ENCODE measurements at regions not wholly inside any gene's neighbourhood (a gene's known extent, or its start where the extent isn't known, plus 50 kb on each side); places are given as distances from the start of the nearest gene placed in this dataset.

- Mint-ChIP-seq H3K36me3 (ENCODE audit: low read depth) (no peaks in the 10 kb centered on the region), H3K9me3 (no peaks in the 10 kb centered on the region), H3K4me3 (no peak overlapping the region), H3K4me1 (ENCODE audit: low read depth) (no peaks in the 10 kb centered on the region), H3K27me3 (no peaks in the 10 kb centered on the region), H3K27ac (no peak overlapping the region)
- intact Hi-C loops (cut with micrococcal nuclease): no loop called here
These were observed 427.2 kb downstream of the ZIC1 start for GRCh38 chr3:147836330-147836729.

GRCh38 chr3:147838652-147839051, 429.5 kb downstream of the ZIC1 start:
- intact Hi-C loops (cut with micrococcal nuclease): no loop called here
- H3K27me3 Mint-ChIP-seq: no peaks in the 10 kb centered on the region
- H3K36me3 Mint-ChIP-seq (ENCODE audit: low read depth): no peaks in the 10 kb centered on the region
- no peaks in the 10 kb centered on the region for H3K4me1 Mint-ChIP-seq (ENCODE audit: low read depth)
- H3K9me3 Mint-ChIP-seq: no peaks in the 10 kb centered on the region
- no peak overlapping the region for H3K4me3 Mint-ChIP-seq
- no peak overlapping the region for H3K27ac Mint-ChIP-seq

- H3K36me3 Mint-ChIP-seq (ENCODE audit: low read depth): no peaks in the 10 kb centered on the region
- intact Hi-C loops (cut with micrococcal nuclease): no loop called here
- no peaks in the 10 kb centered on the region for H3K9me3 Mint-ChIP-seq
- no peak overlapping the region for H3K4me3 Mint-ChIP-seq
- no peaks in the 10 kb centered on the region for H3K4me1 Mint-ChIP-seq (ENCODE audit: low read depth)
- no peaks in the 10 kb centered on the region for H3K27me3 Mint-ChIP-seq
- no peak overlapping the region for H3K27ac Mint-ChIP-seq
These were observed 434.2 kb downstream of the ZIC1 start for GRCh38 chr3:147843331-147843730.

DNA sequence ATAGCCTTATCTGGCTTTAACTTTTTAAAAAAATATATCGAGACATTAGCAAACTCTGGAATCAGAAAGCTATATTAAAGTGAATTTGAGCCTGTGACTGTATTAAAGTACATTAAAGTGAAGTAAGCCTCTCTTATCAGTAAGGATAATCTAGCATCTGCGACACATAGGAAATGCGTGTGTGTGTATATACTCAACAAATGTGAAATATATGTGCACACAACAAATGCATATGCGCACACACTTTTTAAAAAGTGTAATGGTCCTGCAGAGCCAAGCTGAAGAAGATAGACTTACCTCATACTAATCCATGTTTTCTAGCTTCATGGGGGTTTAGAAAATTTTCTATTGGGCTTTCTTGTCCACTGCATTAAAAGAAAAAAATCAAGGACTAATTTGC, 437.1 kb downstream of the ZIC1 start:
- H3K4me3 Mint-ChIP-seq: no peak overlapping the region
- H3K9me3 Mint-ChIP-seq: no peaks in the 10 kb centered on the region
- H3K27me3 Mint-ChIP-seq: no peaks in the 10 kb centered on the region
- H3K4me1 Mint-ChIP-seq (ENCODE audit: low read depth): no peaks in the 10 kb centered on the region
- H3K36me3 Mint-ChIP-seq (ENCODE audit: low read depth): no peaks in the 10 kb centered on the region
- intact Hi-C loops (cut with micrococcal nuclease): no loop called here
- H3K27ac Mint-ChIP-seq: no peak overlapping the region

DNA sequence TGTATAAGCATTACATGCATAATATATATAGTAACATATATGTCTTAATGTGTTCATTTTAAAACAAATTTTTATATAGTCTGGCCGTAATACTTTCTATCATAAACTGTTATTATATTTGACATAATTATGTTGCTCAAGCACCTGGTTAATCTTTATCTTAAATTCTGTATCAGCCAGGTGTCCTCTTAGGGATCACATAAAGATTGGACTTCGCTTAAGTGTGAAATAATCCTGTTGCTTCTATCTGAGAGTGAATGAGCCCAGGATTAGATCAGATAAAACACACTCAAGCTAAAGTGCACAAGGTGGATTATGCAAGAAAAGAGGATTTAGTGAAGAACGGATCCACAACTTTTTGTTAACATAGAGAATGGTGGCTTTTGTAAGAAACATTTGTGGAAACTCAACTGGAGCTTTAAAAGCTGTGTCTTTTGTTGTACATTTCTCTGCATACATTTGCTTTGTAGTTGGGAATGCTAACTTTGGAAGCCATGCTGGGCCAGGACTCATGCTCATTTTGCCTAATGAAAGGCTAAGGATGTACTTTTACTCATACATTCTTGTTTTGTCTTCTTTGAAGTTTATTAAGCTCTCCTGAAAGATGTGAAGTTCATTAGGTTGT, 437.8 kb downstream of the ZIC1 start:
- no peaks in the 10 kb centered on the region for H3K36me3 Mint-ChIP-seq (ENCODE audit: low read depth)
- H3K4me3 Mint-ChIP-seq: no peak overlapping the region
- no peak overlapping the region for H3K27ac Mint-ChIP-seq
- no peaks in the 10 kb centered on the region for H3K27me3 Mint-ChIP-seq
- intact Hi-C loops (cut with micrococcal nuclease): no loop called here
- H3K4me1 Mint-ChIP-seq (ENCODE audit: low read depth): no peaks in the 10 kb centered on the region
- no peaks in the 10 kb centered on the region for H3K9me3 Mint-ChIP-seq

- no peaks in the 10 kb centered on the region for H3K27me3 Mint-ChIP-seq
- intact Hi-C loops (cut with micrococcal nuclease): no loop called here
These were observed 441.9 kb downstream of the ZIC1 start for GRCh38 chr3:147851062-147851461.

DNA sequence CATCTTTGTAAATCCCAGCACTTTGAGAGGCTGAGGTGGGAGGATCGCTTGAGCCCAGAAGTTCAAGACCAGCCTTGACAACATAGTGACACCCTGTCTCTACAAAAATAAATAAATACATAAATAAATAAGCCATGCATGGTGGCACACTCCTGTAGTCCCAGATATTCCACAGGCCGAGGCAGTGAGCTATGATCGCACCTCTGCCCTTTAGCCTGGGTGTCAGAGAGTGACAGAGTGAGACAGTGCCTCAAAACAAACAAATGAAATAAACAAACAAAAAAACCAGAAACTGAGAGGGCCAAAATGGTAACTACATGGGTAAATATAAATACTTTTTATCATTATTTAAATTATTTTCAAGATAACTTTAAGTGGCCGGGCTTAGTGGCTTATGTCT, 445.4 kb downstream of the ZIC1 start:
- Mint-ChIP-seq H3K4me1 (ENCODE audit: low read depth) (no peaks in the 10 kb centered on the region), H3K9me3 (peaks cover 18% of the 10 kb centered on the region), H3K27me3 (no peaks in the 10 kb centered on the region), H3K4me3 (no peak overlapping the region), H3K27ac (no peak overlapping the region), H3K36me3 (ENCODE audit: low read depth) (no peaks in the 10 kb centered on the region)
- intact Hi-C loops (cut with micrococcal nuclease): no loop called here

More at GRCh38 chr3:147851062-147851461, 441.9 kb downstream of the ZIC1 start:
- no peak overlapping the region for H3K4me3 Mint-ChIP-seq
- H3K4me1 Mint-ChIP-seq (ENCODE audit: low read depth): no peaks in the 10 kb centered on the region
- H3K36me3 Mint-ChIP-seq (ENCODE audit: low read depth): no peaks in the 10 kb centered on the region
- H3K27ac Mint-ChIP-seq: no peak overlapping the region
- H3K9me3 Mint-ChIP-seq: peaks cover 5% of the 10 kb centered on the region

GRCh38 chr3:147864754-147865354, 455.7 kb downstream of the ZIC1 start:
- no peak overlapping the region for H3K27ac Mint-ChIP-seq
- H3K4me1 Mint-ChIP-seq (ENCODE audit: low read depth): no peaks in the 10 kb centered on the region
- H3K27me3 Mint-ChIP-seq: no peaks in the 10 kb centered on the region
- H3K36me3 Mint-ChIP-seq (ENCODE audit: low read depth): no peaks in the 10 kb centered on the region
- H3K4me3 Mint-ChIP-seq: no peak overlapping the region
- H3K9me3 Mint-ChIP-seq: peaks cover 48% of the 10 kb centered on the region
- intact Hi-C loops (cut with micrococcal nuclease): no loop called here

DNA sequence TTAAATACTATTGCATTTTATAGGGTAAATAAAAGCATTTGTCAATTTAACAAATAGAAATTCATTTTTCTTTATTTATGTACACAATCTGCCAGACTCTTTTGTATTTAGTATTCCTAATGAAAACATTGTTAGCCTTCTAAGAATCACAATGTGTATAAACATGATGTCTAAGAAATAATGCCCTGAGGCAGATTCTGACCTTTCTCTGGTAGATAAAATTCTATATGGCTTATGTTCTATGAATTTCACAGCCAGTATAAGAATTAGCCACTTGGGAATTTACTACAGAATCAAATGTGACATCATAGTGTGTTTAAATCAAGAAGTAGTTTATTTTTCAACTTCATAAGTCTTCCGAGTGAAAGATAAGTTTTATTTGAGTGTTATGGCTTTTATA, 457.4 kb downstream of the ZIC1 start:
- intact Hi-C loops (cut with micrococcal nuclease): no loop called here
- Mint-ChIP-seq H3K4me3 (no peak overlapping the region), H3K27ac (no peak overlapping the region), H3K9me3 (peaks cover 47% of the 10 kb centered on the region), H3K4me1 (ENCODE audit: low read depth) (no peaks in the 10 kb centered on the region), H3K27me3 (no peaks in the 10 kb centered on the region), H3K36me3 (ENCODE audit: low read depth) (no peaks in the 10 kb centered on the region)

- Mint-ChIP-seq H3K4me1 (ENCODE audit: low read depth) (no peaks in the 10 kb centered on the region), H3K4me3 (no peak overlapping the region), H3K27me3 (no peaks in the 10 kb centered on the region), H3K9me3 (peaks cover 39% of the 10 kb centered on the region), H3K27ac (no peak overlapping the region), H3K36me3 (ENCODE audit: low read depth) (no peaks in the 10 kb centered on the region)
- intact Hi-C loops (cut with micrococcal nuclease): no loop called here
These were observed 463.4 kb downstream of the ZIC1 start for GRCh38 chr3:147872568-147872967.

GRCh38 chr3:147875498-147875897, 466.3 kb downstream of the ZIC1 start:
- no peak overlapping the region for H3K27ac Mint-ChIP-seq
- H3K36me3 Mint-ChIP-seq (ENCODE audit: low read depth): no peaks in the 10 kb centered on the region
- no peak overlapping the region for H3K4me3 Mint-ChIP-seq
- intact Hi-C loops (cut with micrococcal nuclease): no loop called here
- no peaks in the 10 kb centered on the region for H3K4me1 Mint-ChIP-seq (ENCODE audit: low read depth)
- no peaks in the 10 kb centered on the region for H3K27me3 Mint-ChIP-seq
- H3K9me3 Mint-ChIP-seq: peaks cover 53% of the 10 kb centered on the region

DNA sequence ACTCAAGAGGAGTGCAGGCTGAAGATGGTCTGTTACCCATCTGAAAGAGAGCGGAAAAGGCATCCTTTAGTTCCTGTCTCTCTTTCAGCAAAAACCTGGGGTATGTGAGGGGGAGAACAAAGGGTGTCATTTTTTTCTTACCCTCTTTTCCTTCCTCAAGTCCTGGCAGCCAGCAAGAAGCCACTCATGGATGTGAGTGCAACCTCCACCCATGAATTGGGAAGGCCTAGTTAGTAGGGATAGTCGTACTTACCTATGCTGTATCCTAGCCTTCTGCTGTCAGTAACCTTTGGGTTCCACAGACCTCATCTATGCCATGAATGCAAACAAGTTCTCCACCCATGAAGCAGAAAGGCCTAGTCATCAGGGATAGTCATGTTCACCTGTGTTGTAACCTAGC, 472.8 kb downstream of the ZIC1 start:
- Mint-ChIP-seq H3K27ac (no peak overlapping the region), H3K36me3 (ENCODE audit: low read depth) (no peaks in the 10 kb centered on the region), H3K27me3 (no peaks in the 10 kb centered on the region), H3K4me3 (no peak overlapping the region), H3K9me3 (peaks cover 60% of the 10 kb centered on the region), H3K4me1 (ENCODE audit: low read depth) (no peaks in the 10 kb centered on the region)
- intact Hi-C loops (cut with micrococcal nuclease): no loop called here

- no peak overlapping the region for H3K27ac Mint-ChIP-seq
- intact Hi-C loops (cut with micrococcal nuclease): no loop called here
- no peak overlapping the region for H3K4me3 Mint-ChIP-seq
- no peaks in the 10 kb centered on the region for H3K4me1 Mint-ChIP-seq (ENCODE audit: low read depth)
- H3K27me3 Mint-ChIP-seq: no peaks in the 10 kb centered on the region
- H3K36me3 Mint-ChIP-seq (ENCODE audit: low read depth): no peaks in the 10 kb centered on the region
- H3K9me3 Mint-ChIP-seq: peaks cover 29% of the 10 kb centered on the region
These were observed 477.7 kb downstream of the ZIC1 start for GRCh38 chr3:147886879-147887278.

- Mint-ChIP-seq H3K27me3 (no peaks in the 10 kb centered on the region), H3K27ac (no peak overlapping the region), H3K4me3 (no peak overlapping the region), H3K36me3 (ENCODE audit: low read depth) (no peaks in the 10 kb centered on the region), H3K9me3 (peaks cover 27% of the 10 kb centered on the region), H3K4me1 (ENCODE audit: low read depth) (no peaks in the 10 kb centered on the region)
- intact Hi-C loops (cut with micrococcal nuclease): no loop called here
These were observed 478.6 kb downstream of the ZIC1 start for GRCh38 chr3:147887797-147888196.

DNA sequence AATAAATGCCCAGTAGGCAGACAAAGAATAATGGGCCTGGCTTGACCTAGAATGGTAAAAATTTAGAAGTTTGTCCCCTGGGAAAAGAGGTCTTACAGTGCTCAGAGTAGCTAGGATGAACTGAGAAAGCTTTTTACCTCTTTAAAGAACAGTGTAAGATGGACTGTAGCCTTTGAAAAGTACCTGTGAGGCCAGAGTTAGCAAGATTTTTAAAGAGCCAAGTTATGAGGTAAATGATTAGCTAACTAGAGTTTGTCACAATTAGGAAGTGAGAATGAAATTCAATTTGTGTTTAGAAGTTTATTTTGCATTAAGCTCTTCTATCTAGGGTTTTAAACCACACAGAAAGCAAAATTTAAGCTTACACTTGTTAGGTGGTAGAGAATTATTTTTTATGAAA, 480.9 kb downstream of the ZIC1 start:
- H3K27ac Mint-ChIP-seq: no peak overlapping the region
- intact Hi-C loops (cut with micrococcal nuclease): no loop called here
- no peaks in the 10 kb centered on the region for H3K27me3 Mint-ChIP-seq
- H3K4me3 Mint-ChIP-seq: no peak overlapping the region
- H3K36me3 Mint-ChIP-seq (ENCODE audit: low read depth): no peaks in the 10 kb centered on the region
- H3K9me3 Mint-ChIP-seq: peaks cover 9% of the 10 kb centered on the region
- H3K4me1 Mint-ChIP-seq (ENCODE audit: low read depth): no peaks in the 10 kb centered on the region
